ENCODE measurements at regions not wholly inside any gene's neighbourhood (a gene's known extent, or its start where the extent isn't known, plus 50 kb on each side); places are given as distances from the start of the nearest gene placed in this dataset.

GRCh38 chr3:3594986-3595385 lies 204.2 kb upstream of the LRRN1 start (continued):
- TF ChIP-seq CHD7 (IDR thresholded peaks at IDR 0.05; ENCODE audit: insufficient replicate concordance, low read length) (no peak), PHF8 (conservative IDR thresholded peaks at IDR 0.05; ENCODE audit: low read depth, low read length) (no peak)

Measured in H1 (cell line).